Stimulated activated naive CD8-positive, alpha-beta T cell treated with anti-CD3 and anti-CD28 coated beads, Interleukin-15, Interleukin-2, amounts not matched to agents 100 ng/mL and 50 ng/mL, for 24 hours (primary cell): ENCODE measurements at regions not wholly inside any gene's neighbourhood (a gene's known extent, or its start where the extent isn't known, plus 50 kb on each side); places are given as distances from the start of the nearest gene placed in this dataset.

Experiments used
- H3K27ac Mint-ChIP-seq: one replicate; pipeline ENCODE4 v1.8.0; 2021; ENCODE audit warnings: mild to moderate bottlenecking, mixed read lengths
- H3K27me3 Mint-ChIP-seq: one replicate; pipeline ENCODE4 v1.8.0; 2021; ENCODE audit warnings: mixed read lengths
- H3K36me3 Mint-ChIP-seq: one replicate; pipeline ENCODE4 v1.8.0; 2021; ENCODE audit warnings: low read depth, mixed read lengths
- H3K4me1 Mint-ChIP-seq: one replicate; pipeline ENCODE4 v1.8.0; 2021; ENCODE audit warnings: low read depth, mixed read lengths
- H3K4me3 Mint-ChIP-seq: one replicate; pipeline ENCODE4 v1.8.0; 2021; ENCODE audit warnings: mild to moderate bottlenecking, mixed read lengths
- H3K9me3 Mint-ChIP-seq: one replicate; pipeline ENCODE4 v1.8.0; 2021; ENCODE audit warnings: mixed read lengths

GRCh38 chr9:96129747-96130146 lies 172.2 kb downstream of the HSD17B3 start:
- H3K27me3 Mint-ChIP-seq = peaks cover 5% of the 10 kb centered on the region
- no peak overlapping the region for H3K4me3 Mint-ChIP-seq
- H3K4me1 Mint-ChIP-seq = peaks cover 1% of the 10 kb centered on the region
- H3K36me3 Mint-ChIP-seq = no peaks in the 10 kb centered on the region
- no peak overlapping the region for H3K27ac Mint-ChIP-seq
- H3K9me3 Mint-ChIP-seq = no peaks in the 10 kb centered on the region

DNA sequence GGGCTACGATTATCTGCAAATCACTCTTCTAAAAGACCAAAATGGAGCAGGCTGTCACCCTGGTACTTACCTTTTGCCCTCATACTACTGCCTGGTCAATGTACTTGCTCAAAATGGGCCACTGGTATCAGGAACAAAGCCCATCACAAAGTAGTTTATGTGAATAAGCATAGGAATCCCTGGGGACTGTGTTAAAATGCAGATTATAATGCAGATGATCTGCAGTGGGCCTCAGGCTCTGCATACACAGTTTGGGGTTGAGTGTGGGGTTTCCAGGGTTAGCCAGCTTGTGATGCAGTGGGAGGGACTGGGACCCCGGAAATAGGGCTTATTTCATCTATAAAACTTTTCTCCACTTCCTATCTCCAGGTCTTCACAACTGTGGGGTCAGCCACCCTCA lies 173.1 kb downstream of the HSD17B3 start:
- Mint-ChIP-seq H3K4me1 (no peaks in the 10 kb centered on the region), H3K4me3 (no peak overlapping the region), H3K27me3 (peaks cover 5% of the 10 kb centered on the region), H3K27ac (no peak overlapping the region), H3K36me3 (no peaks in the 10 kb centered on the region), H3K9me3 (no peaks in the 10 kb centered on the region)

DNA sequence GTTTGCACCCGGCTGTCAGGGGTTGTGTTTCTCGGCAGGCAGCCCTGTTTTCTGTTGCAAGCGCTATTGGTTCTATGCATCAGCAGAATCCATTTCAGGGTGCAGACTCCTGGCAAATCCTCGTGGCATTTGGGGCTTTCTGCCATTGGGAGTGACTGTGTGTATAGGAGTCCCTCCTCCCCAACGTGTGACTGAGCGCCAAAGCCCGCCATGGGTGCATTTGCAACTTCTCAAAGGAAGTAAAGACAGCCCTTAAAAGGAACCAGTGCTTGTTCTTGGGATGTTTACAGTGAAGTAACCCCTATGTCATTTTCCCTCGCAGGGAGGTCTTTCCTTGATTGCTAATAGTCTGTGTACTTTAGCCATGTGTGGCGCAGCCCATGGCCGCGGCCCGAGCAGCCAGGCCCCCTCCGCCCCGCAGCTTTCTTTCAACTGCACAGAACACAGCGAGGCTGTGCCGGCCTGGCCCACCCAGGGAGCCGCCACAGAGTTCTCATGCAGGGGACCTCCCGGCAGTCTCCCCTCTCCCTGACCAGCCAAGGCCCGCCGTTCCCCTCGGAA lies 175.6 kb downstream of the HSD17B3 start:
- H3K36me3 Mint-ChIP-seq = no peaks in the 10 kb centered on the region
- H3K27ac Mint-ChIP-seq = no peak overlapping the region
- no peak overlapping the region for H3K4me3 Mint-ChIP-seq
- H3K9me3 Mint-ChIP-seq = no peaks in the 10 kb centered on the region
- peaks cover 4% of the 10 kb centered on the region for H3K4me1 Mint-ChIP-seq
- peaks cover 5% of the 10 kb centered on the region for H3K27me3 Mint-ChIP-seq

DNA sequence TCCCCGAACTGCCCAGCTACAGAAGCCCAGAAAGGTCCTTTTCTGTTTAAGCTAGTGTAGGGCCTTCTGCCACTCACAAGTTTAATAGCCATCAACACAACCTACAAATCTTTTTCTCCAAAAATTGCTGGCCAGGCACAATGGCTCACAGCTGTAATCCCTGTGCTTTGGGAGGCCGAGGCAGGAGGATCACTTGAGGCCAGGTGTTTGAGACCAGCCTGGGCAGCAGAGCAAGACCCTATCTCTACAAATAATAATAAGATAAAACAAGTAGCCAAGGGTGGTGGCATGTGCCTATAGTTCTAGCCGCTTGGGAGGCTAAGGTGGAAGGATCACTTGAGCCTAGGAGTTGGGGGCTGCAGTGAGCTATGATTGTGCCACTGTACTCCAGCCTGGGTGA lies 176.4 kb downstream of the HSD17B3 start:
- no peak overlapping the region for H3K27ac Mint-ChIP-seq
- H3K9me3 Mint-ChIP-seq = no peaks in the 10 kb centered on the region

GRCh38 chr9:96122751-96123150 lies 179.2 kb downstream of the HSD17B3 start:
- Mint-ChIP-seq H3K9me3 (peaks cover 6% of the 10 kb centered on the region), H3K27ac (no peak overlapping the region), H3K36me3 (no peaks in the 10 kb centered on the region), H3K4me1 (peaks cover 15% of the 10 kb centered on the region), H3K27me3 (peaks cover 9% of the 10 kb centered on the region), H3K4me3 (no peak overlapping the region)

More for the DNA sequence above, 176.4 kb downstream of the HSD17B3 start:
- Mint-ChIP-seq H3K4me1 (peaks cover 12% of the 10 kb centered on the region), H3K27me3 (peaks cover 5% of the 10 kb centered on the region), H3K36me3 (no peaks in the 10 kb centered on the region), H3K4me3 (no peak overlapping the region)

DNA sequence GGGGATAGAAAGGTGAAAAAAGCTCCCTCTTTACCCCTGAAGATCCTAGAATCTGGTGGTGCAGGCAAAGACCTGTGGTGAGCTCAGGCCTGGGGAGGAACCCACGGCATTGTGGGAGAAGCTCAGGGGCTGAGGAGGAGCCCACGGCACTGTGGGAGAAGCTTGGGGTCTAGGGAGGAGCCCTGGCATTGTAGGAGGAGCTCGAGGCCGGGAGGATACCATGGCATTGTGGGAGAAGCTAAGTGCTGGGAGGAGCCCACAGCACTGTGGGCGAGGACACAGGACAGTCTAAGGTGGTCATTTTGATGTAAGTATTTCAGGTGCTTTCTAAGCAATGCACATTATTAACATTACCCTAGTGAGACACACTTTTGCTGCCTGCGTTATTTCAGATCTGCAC lies 179.7 kb downstream of the HSD17B3 start:
- peaks cover 12% of the 10 kb centered on the region for H3K27me3 Mint-ChIP-seq
- H3K4me3 Mint-ChIP-seq = no peak overlapping the region
- H3K9me3 Mint-ChIP-seq = peaks cover 6% of the 10 kb centered on the region
- H3K4me1 Mint-ChIP-seq = peaks cover 19% of the 10 kb centered on the region
- H3K36me3 Mint-ChIP-seq = no peaks in the 10 kb centered on the region
- no peak overlapping the region for H3K27ac Mint-ChIP-seq

- H3K4me3 Mint-ChIP-seq = no peak overlapping the region
- no peak overlapping the region for H3K27ac Mint-ChIP-seq
- no peaks in the 10 kb centered on the region for H3K36me3 Mint-ChIP-seq
- H3K27me3 Mint-ChIP-seq = peaks cover 18% of the 10 kb centered on the region
- peaks cover 19% of the 10 kb centered on the region for H3K4me1 Mint-ChIP-seq
- H3K9me3 Mint-ChIP-seq = peaks cover 6% of the 10 kb centered on the region
These were observed 180.8 kb downstream of the HSD17B3 start for GRCh38 chr9:96121136-96121535.

GRCh38 chr9:96117398-96118080 lies 184.4 kb downstream of the HSD17B3 start:
- Mint-ChIP-seq H3K27me3 (peaks cover 22% of the 10 kb centered on the region), H3K36me3 (no peaks in the 10 kb centered on the region), H3K27ac (no peak overlapping the region), H3K4me1 (peaks cover 19% of the 10 kb centered on the region), H3K9me3 (peaks cover 6% of the 10 kb centered on the region), H3K4me3 (no peak overlapping the region)

GRCh38 chr9:96116275-96117064 lies 185.5 kb downstream of the HSD17B3 start:
- Mint-ChIP-seq H3K4me3 (no peak overlapping the region), H3K27me3 (peaks cover 22% of the 10 kb centered on the region), H3K4me1 (peaks cover 16% of the 10 kb centered on the region), H3K36me3 (no peaks in the 10 kb centered on the region), H3K9me3 (peaks cover 6% of the 10 kb centered on the region), H3K27ac (no peak overlapping the region)

GRCh38 chr9:96115836-96116235 lies 186.1 kb downstream of the HSD17B3 start:
- no peak overlapping the region for H3K4me3 Mint-ChIP-seq
- peaks cover 9% of the 10 kb centered on the region for H3K4me1 Mint-ChIP-seq
- peaks cover 22% of the 10 kb centered on the region for H3K27me3 Mint-ChIP-seq
- H3K27ac Mint-ChIP-seq = no peak overlapping the region
- peaks cover 6% of the 10 kb centered on the region for H3K9me3 Mint-ChIP-seq
- H3K36me3 Mint-ChIP-seq = no peaks in the 10 kb centered on the region

- no peak overlapping the region for H3K4me3 Mint-ChIP-seq
These were observed 188.9 kb downstream of the HSD17B3 start for GRCh38 chr9:96113032-96113431.

GRCh38 chr9:96109680-96110351 lies 192.2 kb downstream of the HSD17B3 start:
- H3K27ac Mint-ChIP-seq = no peak overlapping the region
- peaks cover 10% of the 10 kb centered on the region for H3K36me3 Mint-ChIP-seq
- H3K27me3 Mint-ChIP-seq = peaks cover 9% of the 10 kb centered on the region
- H3K9me3 Mint-ChIP-seq = peaks cover 10% of the 10 kb centered on the region
- H3K4me3 Mint-ChIP-seq = no peak overlapping the region
- H3K4me1 Mint-ChIP-seq = peaks cover 7% of the 10 kb centered on the region

More at GRCh38 chr9:96113032-96113431, 188.9 kb downstream of the HSD17B3 start:
- peaks cover 25% of the 10 kb centered on the region for H3K27me3 Mint-ChIP-seq
- H3K36me3 Mint-ChIP-seq = no peaks in the 10 kb centered on the region
- no peak overlapping the region for H3K27ac Mint-ChIP-seq
- H3K9me3 Mint-ChIP-seq = no peaks in the 10 kb centered on the region
- H3K4me1 Mint-ChIP-seq = peaks cover 13% of the 10 kb centered on the region

DNA sequence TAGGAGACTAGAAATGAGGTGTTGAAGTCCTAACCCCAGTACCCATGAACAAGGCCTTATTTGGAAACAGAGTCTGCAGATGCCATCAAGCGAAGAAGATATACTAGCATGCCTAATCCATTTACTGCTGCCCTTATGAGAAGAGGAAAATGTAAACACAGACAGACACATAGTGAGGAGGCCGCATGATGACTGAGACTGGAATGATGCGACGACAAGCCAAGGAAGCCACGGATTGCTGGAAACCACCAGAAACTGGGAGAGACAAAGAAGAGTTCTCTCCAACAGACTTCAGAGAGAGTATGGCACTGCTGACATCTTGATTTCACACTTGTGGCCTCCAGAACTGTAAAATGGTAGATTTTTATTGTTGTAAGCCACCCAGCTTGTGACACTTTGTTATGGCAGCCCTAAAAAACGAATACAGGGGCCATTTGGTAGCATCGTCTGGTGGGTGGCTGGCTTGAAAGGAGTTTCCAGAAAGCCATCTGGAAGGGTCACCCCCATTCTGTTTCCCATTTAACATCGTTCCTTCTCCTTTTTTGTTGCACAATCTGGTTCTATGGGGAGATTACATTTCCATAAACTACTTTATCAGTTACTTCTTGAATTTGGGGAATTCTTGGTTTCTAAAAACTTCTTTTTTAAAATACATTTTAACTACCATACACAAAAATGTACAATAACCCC lies 193.1 kb downstream of the HSD17B3 start:
- Mint-ChIP-seq H3K4me3 (no peak overlapping the region), H3K36me3 (peaks cover 10% of the 10 kb centered on the region), H3K27me3 (peaks cover 9% of the 10 kb centered on the region), H3K27ac (no peak overlapping the region), H3K4me1 (peaks cover 7% of the 10 kb centered on the region), H3K9me3 (peaks cover 17% of the 10 kb centered on the region)

DNA sequence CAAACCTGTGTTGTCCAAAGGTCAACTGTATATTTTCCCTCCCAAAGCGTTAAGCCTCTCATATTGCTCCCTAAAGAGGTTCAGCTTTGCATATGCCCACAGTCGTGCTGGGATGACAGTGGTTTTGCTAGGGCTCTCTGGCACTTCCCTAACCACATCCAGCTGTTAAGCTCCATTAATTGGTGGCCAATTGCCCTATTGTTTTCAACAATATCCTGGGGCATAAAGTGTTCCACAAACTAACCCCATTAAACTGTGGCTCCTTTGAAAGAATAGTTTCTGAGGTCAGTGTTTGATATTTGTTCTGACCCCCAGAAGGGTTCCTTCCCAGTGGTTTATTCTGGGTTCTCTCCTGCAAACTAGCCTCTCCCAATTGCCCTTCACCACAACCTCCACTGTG lies 194.5 kb downstream of the HSD17B3 start:
- Mint-ChIP-seq H3K9me3 (peaks cover 19% of the 10 kb centered on the region), H3K4me1 (peaks cover 7% of the 10 kb centered on the region)

More for the DNA sequence above, 194.5 kb downstream of the HSD17B3 start:
- peaks cover 9% of the 10 kb centered on the region for H3K27me3 Mint-ChIP-seq
- peaks cover 10% of the 10 kb centered on the region for H3K36me3 Mint-ChIP-seq
- no peak overlapping the region for H3K4me3 Mint-ChIP-seq
- H3K27ac Mint-ChIP-seq = no peak overlapping the region
